Activated CD4-positive, alpha-beta T cell treated with anti-CD3 and anti-CD28 coated beads for 36 hours (primary cell): ENCODE measurements at regions not wholly inside any gene's neighbourhood (a gene's known extent, or its start where the extent isn't known, plus 50 kb on each side); places are given as distances from the start of the nearest gene placed in this dataset.
A peak's percentile ranks its signal among the peaks of the same experiment; 100 is the strongest.
"Not testable (repeated sequence)": the region's sequence is repeated elsewhere in the genome, so short reads cannot be mapped to it uniquely, and the experiment has no call there.

Experiments
- ATAC-seq: fragments of 200-7000 bp; cut with Tn5 transposase; one replicate; pipeline ENCODE4 v1.10.0; 2021; ENCODE audit warnings: mild to moderate bottlenecking, moderate library complexity
- CTCF ChIA-PET: fragments of 350-600 bp; sonication (Branson Sonifier 250); formaldehyde crosslinking; loops from one replicate; lab custom pipeline; 2021; ENCODE audit warnings: antibody characterized with exemption; lab: Charles Lee
- POLR2A ChIA-PET: fragments of 350-600 bp; sonication (Branson Sonifier 250); formaldehyde crosslinking; loops from one replicate; lab custom pipeline; 2021; ENCODE audit warnings: antibody characterized with exemption, inconsistent platforms; lab: Charles Lee
- DNase-seq: peaks from one replicate; pipeline ENCODE4 v3.0.0-alpha.2; 2020
- H3K27ac Mint-ChIP-seq: one replicate; pipeline ENCODE4 v1.8.0; 2021; ENCODE audit warnings: mixed read lengths
- H3K27me3 Mint-ChIP-seq: one replicate; pipeline ENCODE4 v1.8.0; 2021; ENCODE audit warnings: mixed read lengths
- H3K36me3 Mint-ChIP-seq: one replicate; pipeline ENCODE4 v1.8.0; 2021; ENCODE audit warnings: low read depth, mixed read lengths
- H3K4me1 Mint-ChIP-seq: one replicate; pipeline ENCODE4 v1.8.0; 2021; ENCODE audit warnings: mixed read lengths
- H3K4me3 Mint-ChIP-seq: one replicate; pipeline ENCODE4 v1.8.0; 2021; ENCODE audit warnings: mild to moderate bottlenecking, moderate library complexity, mixed read lengths
- H3K9me3 Mint-ChIP-seq: one replicate; pipeline ENCODE4 v1.8.0; 2021; ENCODE audit warnings: low read depth, mixed read lengths
- intact Hi-C, 2 experiments: fragments of 100-400 bp; cut with DNase I in 1 of 2; cut with micrococcal nuclease in 1 of 2; formaldehyde crosslinking; loops; one replicate each; pipeline versions ENCODE4 v1.14.2 to v1.15.1; 2022 to 2024; cut with DNase I, micrococcal nuclease

GRCh38 chr16:79997257-79997656 is 396.7 kb upstream of the MAF start:
- Mint-ChIP-seq H3K9me3 (no peaks in the 10 kb centered on the region), H3K4me1 (no peaks in the 10 kb centered on the region), H3K4me3 (no peak overlapping the region), H3K27ac (no peak overlapping the region), H3K27me3 (peaks cover 2% of the 10 kb centered on the region), H3K36me3 (no peaks in the 10 kb centered on the region)
- CTCF ChIA-PET, result interaction anchor here (0.5 to 1.0 kb wide), 7 partner anchors 12 to 637 kb away, joined by 3 to 4 read pairs (median 3); no protein-coding TSS in a partner anchor
- DNase-seq, result peak; percentile 24
- intact Hi-C loops, result loop anchor here in 1 of 2 experiments (5.0 kb wide), 2 partner anchors 85 to 470 kb away; no protein-coding TSS in a partner anchor
- ATAC-seq, result no peak
- POLR2A ChIA-PET, result no interaction called here

- Mint-ChIP-seq H3K4me1 (no peaks in the 10 kb centered on the region), H3K27me3 (peaks cover 2% of the 10 kb centered on the region), H3K4me3 (no peak overlapping the region), H3K36me3 (no peaks in the 10 kb centered on the region), H3K27ac (no peak overlapping the region), H3K9me3 (no peaks in the 10 kb centered on the region)
- intact Hi-C loops, result loop anchor here in 1 of 2 experiments (5.0 kb wide), 2 partner anchors 86 to 471 kb away; no protein-coding TSS in a partner anchor
- ATAC-seq, result no peak
- no peak for DNase-seq
- ChIA-PET POLR2A (no interaction called here), CTCF (interaction anchor here (1.0 kb wide), 1 partner anchor 70 kb away, joined by 3 read pairs; no protein-coding TSS in a partner anchor)
Measured at GRCh38 chr16:79996321-79996720, 395.8 kb upstream of the MAF start.

GRCh38 chr16:79995315-79995714 is 394.8 kb upstream of the MAF start:
- ChIA-PET POLR2A (no interaction called here), CTCF (interaction anchor here (0.7 to 1.2 kb wide), 3 partner anchors 9 to 381 kb away, joined by 3 to 4 read pairs (median 3); no protein-coding TSS in a partner anchor)
- no peak overlapping the region for H3K27ac Mint-ChIP-seq
- no peaks in the 10 kb centered on the region for H3K36me3 Mint-ChIP-seq
- intact Hi-C loops, result loop anchor here in 1 of 2 experiments (5.0 kb wide), 2 partner anchors 87 to 472 kb away; no protein-coding TSS in a partner anchor
- no peaks in the 10 kb centered on the region for H3K9me3 Mint-ChIP-seq
- no peak for DNase-seq
- H3K27me3 Mint-ChIP-seq, result peaks cover 1% of the 10 kb centered on the region
- H3K4me1 Mint-ChIP-seq, result no peaks in the 10 kb centered on the region
- ATAC-seq, result no peak
- no peak overlapping the region for H3K4me3 Mint-ChIP-seq

- ATAC-seq, result no peak
- Mint-ChIP-seq H3K4me1 (no peaks in the 10 kb centered on the region), H3K9me3 (no peaks in the 10 kb centered on the region), H3K4me3 (no peak overlapping the region), H3K27ac (no peak overlapping the region), H3K27me3 (no peaks in the 10 kb centered on the region), H3K36me3 (no peaks in the 10 kb centered on the region)
- DNase-seq, result no peak
- intact Hi-C loops, result no loop called here
- CTCF ChIA-PET, result interaction anchor here (0.7 to 1.2 kb wide), 3 partner anchors 10 to 382 kb away, joined by 3 to 4 read pairs (median 3); no protein-coding TSS in a partner anchor
- POLR2A ChIA-PET, result interaction anchor here (0.5 to 0.6 kb wide), 2 partner anchors 25 to 725 kb away, joined by 3 read pairs; no protein-coding TSS in a partner anchor
Measured at GRCh38 chr16:79994418-79994817, 393.9 kb upstream of the MAF start.

GRCh38 chr16:79993629-79994209 is 393.2 kb upstream of the MAF start:
- no peaks in the 10 kb centered on the region for H3K9me3 Mint-ChIP-seq
- ChIA-PET POLR2A (interaction anchor here (0.6 kb wide), 1 partner anchor 725 kb away, joined by 3 read pairs; no protein-coding TSS in a partner anchor), CTCF (interaction anchor here (1.2 kb wide), 2 partner anchors 11 kb away, joined by 3 to 5 read pairs; no protein-coding TSS in a partner anchor)
- DNase-seq (no peak), ATAC-seq (no peak)
- intact Hi-C loops, result no loop called here
- no peaks in the 10 kb centered on the region for H3K36me3 Mint-ChIP-seq
- no peaks in the 10 kb centered on the region for H3K4me1 Mint-ChIP-seq
- no peak overlapping the region for H3K27ac Mint-ChIP-seq
- H3K4me3 Mint-ChIP-seq, result no peak overlapping the region
- no peaks in the 10 kb centered on the region for H3K27me3 Mint-ChIP-seq

- no peaks in the 10 kb centered on the region for H3K4me1 Mint-ChIP-seq
- DNase-seq (no peak), ATAC-seq (no peak)
- intact Hi-C loops, result no loop called here
- no peaks in the 10 kb centered on the region for H3K36me3 Mint-ChIP-seq
- H3K27me3 Mint-ChIP-seq, result peaks cover 4% of the 10 kb centered on the region
- H3K9me3 Mint-ChIP-seq, result no peaks in the 10 kb centered on the region
- H3K27ac Mint-ChIP-seq, result no peak overlapping the region
- no peak overlapping the region for H3K4me3 Mint-ChIP-seq
- ChIA-PET POLR2A (no interaction called here), CTCF (no interaction called here)
Measured at GRCh38 chr16:79991969-79992368, 391.4 kb upstream of the MAF start.

GRCh38 chr16:79988721-79989220 is 388.2 kb upstream of the MAF start:
- Mint-ChIP-seq H3K27me3 (peaks cover 4% of the 10 kb centered on the region), H3K36me3 (no peaks in the 10 kb centered on the region), H3K27ac (no peak overlapping the region), H3K4me1 (no peaks in the 10 kb centered on the region), H3K4me3 (no peak overlapping the region), H3K9me3 (no peaks in the 10 kb centered on the region)
- ChIA-PET CTCF (no interaction called here), POLR2A (no interaction called here)
- DNase-seq (no peak), ATAC-seq (no peak)
- intact Hi-C loops, result no loop called here

- CTCF ChIA-PET, result no interaction called here
- ATAC-seq, result no peak
- no peak for DNase-seq
- POLR2A ChIA-PET, result no interaction called here
- no peaks in the 10 kb centered on the region for H3K36me3 Mint-ChIP-seq
- intact Hi-C loops, result no loop called here
- H3K27me3 Mint-ChIP-seq, result peaks cover 4% of the 10 kb centered on the region
- H3K4me3 Mint-ChIP-seq, result no peak overlapping the region
- H3K27ac Mint-ChIP-seq, result no peak overlapping the region
- H3K9me3 Mint-ChIP-seq, result no peaks in the 10 kb centered on the region
- H3K4me1 Mint-ChIP-seq, result no peaks in the 10 kb centered on the region
Measured at GRCh38 chr16:79988089-79988488, 387.6 kb upstream of the MAF start.

GRCh38 chr16:79986352-79986751 is 385.8 kb upstream of the MAF start:
- ChIA-PET CTCF (no interaction called here), POLR2A (no interaction called here)
- DNase-seq (no peak), ATAC-seq (no peak)
- no peak overlapping the region for H3K4me3 Mint-ChIP-seq
- H3K36me3 Mint-ChIP-seq, result no peaks in the 10 kb centered on the region
- no peaks in the 10 kb centered on the region for H3K4me1 Mint-ChIP-seq
- no peak overlapping the region for H3K27ac Mint-ChIP-seq
- H3K9me3 Mint-ChIP-seq, result no peaks in the 10 kb centered on the region
- H3K27me3 Mint-ChIP-seq, result peaks cover 4% of the 10 kb centered on the region
- intact Hi-C loops, result no loop called here

GRCh38 chr16:79985606-79986005 is 385.1 kb upstream of the MAF start:
- intact Hi-C loops, result no loop called here
- no peaks in the 10 kb centered on the region for H3K36me3 Mint-ChIP-seq
- no peak overlapping the region for H3K27ac Mint-ChIP-seq
- no peaks in the 10 kb centered on the region for H3K4me1 Mint-ChIP-seq
- DNase-seq (no peak), ATAC-seq (no peak)
- peaks cover 4% of the 10 kb centered on the region for H3K27me3 Mint-ChIP-seq
- POLR2A ChIA-PET, result no interaction called here
- CTCF ChIA-PET, result interaction anchor here (0.5 to 1.2 kb wide), 4 partner anchors 11 to 344 kb away, joined by 3 to 7 read pairs (median 4); no protein-coding TSS in a partner anchor
- H3K4me3 Mint-ChIP-seq, result no peak overlapping the region
- H3K9me3 Mint-ChIP-seq, result no peaks in the 10 kb centered on the region

- POLR2A ChIA-PET, H3K27me3 Mint-ChIP-seq, H3K27ac Mint-ChIP-seq, H3K9me3 Mint-ChIP-seq, H3K4me1 Mint-ChIP-seq, intact Hi-C loops, H3K4me3 Mint-ChIP-seq, H3K36me3 Mint-ChIP-seq, DNase-seq, ATAC-seq: not testable (repeated sequence)
- CTCF ChIA-PET, result interaction anchor here (0.7 kb wide), 1 partner anchor 356 kb away, joined by 3 read pairs; no protein-coding TSS in a partner anchor
Measured at GRCh38 chr16:79984149-79984548, 383.6 kb upstream of the MAF start.

GRCh38 chr16:79982862-79983261 is 382.3 kb upstream of the MAF start:
- ChIA-PET CTCF (no interaction called here), POLR2A (no interaction called here)
- intact Hi-C loops, result no loop called here
- no peaks in the 10 kb centered on the region for H3K9me3 Mint-ChIP-seq
- H3K27ac Mint-ChIP-seq, result no peak overlapping the region
- H3K4me1 Mint-ChIP-seq, result no peaks in the 10 kb centered on the region
- peaks cover 4% of the 10 kb centered on the region for H3K27me3 Mint-ChIP-seq
- DNase-seq (no peak), ATAC-seq (no peak)
- H3K36me3 Mint-ChIP-seq, result no peaks in the 10 kb centered on the region
- no peak overlapping the region for H3K4me3 Mint-ChIP-seq
